Stomach (tissue), 4 donors: ENCODE measurements at regions not wholly inside any gene's neighbourhood (a gene's known extent, or its start where the extent isn't known, plus 50 kb on each side); places are given as distances from the start of the nearest gene placed in this dataset.

Experiments used
- CTCF ChIP-seq, 7 experiments: fragments of 450-650 bp in 4 of 7; fragments of 200-600 bp in 3 of 7; sonication (generic) in 3 of 7; IDR thresholded peaks; one replicate each; pipeline ENCODE4 v1.5.1; 2016 to 2019; ENCODE audit warnings: antibody characterized with exemption in 7 of 7, control low read depth in 2 of 7, mild to moderate bottlenecking in 1 of 7
- EP300 ChIP-seq: sonication (generic); formaldehyde crosslinking; IDR thresholded peaks from one replicate; pipeline ENCODE4 v1.6.1; 2017; ENCODE audit warnings: antibody characterized with exemption
- POLR2A ChIP-seq, 4 donors: fragments of 450-650 bp; IDR thresholded peaks; one replicate each; pipeline ENCODE4 v1.6.1; 2016; ENCODE audit warnings: antibody characterized with exemption in 4 of 4, control low read depth in 2 of 4, mild to moderate bottlenecking in 1 of 4, moderate library complexity in 1 of 4

DNA sequence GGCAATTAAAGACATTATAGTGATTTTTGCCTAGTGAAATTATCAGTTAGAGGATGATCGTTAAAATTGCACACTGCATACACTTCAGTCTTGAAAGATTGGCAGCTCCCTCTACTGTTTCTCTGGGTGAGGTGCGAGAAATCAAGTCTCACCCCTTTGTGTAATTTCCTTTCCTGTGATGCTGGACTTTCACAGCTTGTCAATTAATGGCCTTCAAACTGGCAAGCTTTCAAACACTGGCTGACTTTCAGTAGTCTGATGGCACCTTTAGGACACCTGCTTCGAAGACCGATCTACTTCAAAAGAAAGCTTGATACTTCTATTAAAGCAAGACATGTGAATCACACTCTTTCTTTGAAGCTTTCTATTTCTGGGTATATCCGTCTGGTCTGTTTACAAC, 706.7 kb upstream of the PTPRD start:
- no peak for TF ChIP-seq POLR2A (IDR thresholded peaks at IDR 0.05)
- peak in 4 of 7 experiments; percentile 17 to 42 (median 32) for TF ChIP-seq CTCF (IDR thresholded peaks at IDR 0.05)
- no peak for TF ChIP-seq EP300
